Sigmoid colon (tissue), 4 donors: ENCODE measurements at regions not wholly inside any gene's neighbourhood (a gene's known extent, or its start where the extent isn't known, plus 50 kb on each side); places are given as distances from the start of the nearest gene placed in this dataset.

ENCODE experiments used
- EP300 ChIP-seq, 4 donors: sonication (generic); formaldehyde crosslinking; IDR thresholded peaks; one replicate each; pipeline ENCODE4 v1.6.1; 2017; ENCODE audit warnings: antibody characterized with exemption in 4 of 4
- POLR2A ChIP-seq, 2 donors: fragments of 450-650 bp; IDR thresholded peaks; one replicate each; pipeline ENCODE4 v1.6.1; 2016; ENCODE audit warnings: antibody characterized with exemption in 2 of 2, mild to moderate bottlenecking in 2 of 2, moderate library complexity in 2 of 2
- TF ChIP-seq, protein P1 (sequence below), 4 experiments: fragments of 450-650 bp in 3 of 4; fragments of 200-600 bp in 1 of 4; IDR thresholded peaks; one replicate each; pipeline ENCODE4 v1.5.1; 2016 to 2019; ENCODE audit warnings: antibody characterized with exemption in 4 of 4, mild to moderate bottlenecking in 3 of 4, moderate library complexity in 2 of 4

DNA sequence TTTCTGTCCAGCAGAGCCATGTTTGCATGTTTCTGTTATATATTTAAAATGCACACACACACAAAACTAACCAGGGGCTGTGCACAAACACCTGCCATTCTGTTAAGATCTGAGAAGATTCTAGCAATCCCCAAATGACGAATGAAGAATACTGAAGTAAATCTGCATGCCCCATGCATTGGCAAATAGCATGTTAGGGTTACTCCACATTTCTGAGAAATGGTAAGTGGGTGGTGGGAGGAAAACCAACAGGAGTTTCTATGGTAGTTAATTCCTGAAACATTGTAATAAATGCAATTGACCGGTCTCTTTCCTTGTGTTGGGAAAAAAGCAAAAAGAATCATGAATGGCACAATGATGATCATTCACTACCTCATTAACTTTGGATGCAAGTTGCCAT is 318.0 kb downstream of the BCAT1 start:
- TF ChIP-seq, protein P1, sequence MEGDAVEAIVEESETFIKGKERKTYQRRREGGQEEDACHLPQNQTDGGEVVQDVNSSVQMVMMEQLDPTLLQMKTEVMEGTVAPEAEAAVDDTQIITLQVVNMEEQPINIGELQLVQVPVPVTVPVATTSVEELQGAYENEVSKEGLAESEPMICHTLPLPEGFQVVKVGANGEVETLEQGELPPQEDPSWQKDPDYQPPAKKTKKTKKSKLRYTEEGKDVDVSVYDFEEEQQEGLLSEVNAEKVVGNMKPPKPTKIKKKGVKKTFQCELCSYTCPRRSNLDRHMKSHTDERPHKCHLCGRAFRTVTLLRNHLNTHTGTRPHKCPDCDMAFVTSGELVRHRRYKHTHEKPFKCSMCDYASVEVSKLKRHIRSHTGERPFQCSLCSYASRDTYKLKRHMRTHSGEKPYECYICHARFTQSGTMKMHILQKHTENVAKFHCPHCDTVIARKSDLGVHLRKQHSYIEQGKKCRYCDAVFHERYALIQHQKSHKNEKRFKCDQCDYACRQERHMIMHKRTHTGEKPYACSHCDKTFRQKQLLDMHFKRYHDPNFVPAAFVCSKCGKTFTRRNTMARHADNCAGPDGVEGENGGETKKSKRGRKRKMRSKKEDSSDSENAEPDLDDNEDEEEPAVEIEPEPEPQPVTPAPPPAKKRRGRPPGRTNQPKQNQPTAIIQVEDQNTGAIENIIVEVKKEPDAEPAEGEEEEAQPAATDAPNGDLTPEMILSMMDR (IDR thresholded peaks at IDR 0.05): no peak
- TF ChIP-seq POLR2A (IDR thresholded peaks at IDR 0.05): no peak
- no peak for TF ChIP-seq EP300 (IDR thresholded peaks at IDR 0.05)
